HCT116 (cell line): ENCODE measurements at regions not wholly inside any gene's neighbourhood (a gene's known extent, or its start where the extent isn't known, plus 50 kb on each side); places are given as distances from the start of the nearest gene placed in this dataset.

Experiments
- CTCF ChIP-seq, 3 experiments: fragments of 200-600 bp in 1 of 3; sonication (generic) in 1 of 3; IDR thresholded peaks in 2 of 3; conservative IDR thresholded peaks in 1 of 3; 2 replicates each; pipeline ENCODE4 v1.5.1; 2012 to 2017; ENCODE audit warnings: low read depth in 2 of 3, low read length in 2 of 3, antibody characterized with exemption in 1 of 3, borderline replicate concordance in 1 of 3, control low read depth in 1 of 3, mild to moderate bottlenecking in 1 of 3, mixed read lengths in 1 of 3, mixed run types in 1 of 3, moderate library complexity in 1 of 3; ENCODE audit not compliant: insufficient read depth in 1 of 3
- EZH2 ChIP-seq: fragments of 200-600 bp; sonication (generic); IDR thresholded peaks from 2 replicates; pipeline ENCODE4 v1.6.1; 2017; ENCODE audit warnings: antibody characterized with exemption, mixed run types
- EZH2phosphoT487 ChIP-seq: fragments of 200-600 bp; IDR thresholded peaks from 2 replicates; pipeline ENCODE4 v1.6.1; 2018; ENCODE audit warnings: antibody characterized with exemption, borderline replicate concordance
- POLR2A ChIP-seq: IDR thresholded peaks from 2 replicates; pipeline ENCODE4 v1.7.0; 2011; ENCODE audit warnings: borderline replicate concordance; ENCODE audit not compliant: insufficient read depth, insufficient read length; ENCODE audit errors: extremely low read depth
- POLR2AphosphoS5 ChIP-seq: IDR thresholded peaks from 2 replicates; pipeline ENCODE4 v1.6.1; 2011; ENCODE audit warnings: mild to moderate bottlenecking, low read depth, low read length, moderate library complexity
- SP1 ChIP-seq: IDR thresholded peaks from 2 replicates; pipeline ENCODE4 v1.6.1; 2012; ENCODE audit warnings: low read depth
- YY1 ChIP-seq: IDR thresholded peaks from 2 replicates; pipeline ENCODE4 v1.6.1; 2011; ENCODE audit warnings: low read length, low read depth, moderate library complexity, mild to moderate bottlenecking; ENCODE audit not compliant: insufficient replicate concordance; ENCODE audit errors: extremely low read depth
- ZBTB33 ChIP-seq: IDR thresholded peaks from 2 replicates; pipeline ENCODE4 v1.6.1; 2011; ENCODE audit warnings: mild to moderate bottlenecking, low read length, moderate library complexity; ENCODE audit not compliant: insufficient replicate concordance; ENCODE audit errors: extremely low read depth

- TF ChIP-seq POLR2A (no peak), CTCF (IDR thresholded peaks at IDR 0.05 in 2 of 3, conservative IDR thresholded peaks at IDR 0.05 in 1 of 3; ENCODE audit: borderline replicate concordance in 1 of 3, insufficient read depth in 1 of 3, low read depth in 2 of 3, low read length in 2 of 3) (no peak), SP1 (no peak), EZH2 (no peak), EZH2phosphoT487 (no peak), ZBTB33 (no peak), YY1 (no peak), POLR2AphosphoS5 (no peak)
These were observed 149.8 kb downstream of the MED10 start for GRCh38 chr5:6228257-6229250.
